ENCODE measurements at regions not wholly inside any gene's neighbourhood (a gene's known extent, or its start where the extent isn't known, plus 50 kb on each side); places are given as distances from the start of the nearest gene placed in this dataset.

GRCh38 chr12:89156340-89156739 lies 196.0 kb downstream of the DUSP6 start:
- Histone ChIP-seq H3K9me3 (replicated peaks; ENCODE audit: insufficient read depth, low read length) (no peaks in the 10 kb centered on the region), H3K4me2 (ENCODE audit: low read depth, low read length) (no peak overlapping the region), H3F3A (ENCODE audit: insufficient read depth, low read length) (no peaks in the 10 kb centered on the region), H4K20me1 (ENCODE audit: insufficient read depth, low read length) (no peaks in the 10 kb centered on the region), H2AFZ (ENCODE audit: low read length) (no peak overlapping the region), H3K9me2 (replicated peaks; ENCODE audit: insufficient read depth, low read length) (no peaks in the 10 kb centered on the region), H3K27ac (ENCODE audit: low read length) (no peak overlapping the region), H3K79me2 (ENCODE audit: low read length) (no peaks in the 10 kb centered on the region), H3K4me1 (ENCODE audit: low read length) (peaks cover 6% of the 10 kb centered on the region; the same call in 1 of the 2 replicates), H3K9ac (ENCODE audit: low read length) (no peak overlapping the region), H3K27me3 (replicated peaks; ENCODE audit: insufficient read depth, low read length) (no peaks in the 10 kb centered on the region), H3K36me3 (replicated peaks; ENCODE audit: insufficient read depth, low read length) (no peaks in the 10 kb centered on the region), H3K4me3 (ENCODE audit: low read length) (no peak overlapping the region)
- no peak for DNase-seq
- TF ChIP-seq EZH2phosphoT487 (IDR thresholded peaks at IDR 0.05; ENCODE audit: low read length) (no peak), EZH2 (optimal IDR thresholded peaks at IDR 0.05; ENCODE audit: low read depth, low read length) (no peak), CTCF (IDR thresholded peaks at IDR 0.05; ENCODE audit: low read length) (no peak)

- no peak for DNase-seq
- TF ChIP-seq EZH2phosphoT487 (IDR thresholded peaks at IDR 0.05; ENCODE audit: low read length) (no peak), EZH2 (optimal IDR thresholded peaks at IDR 0.05; ENCODE audit: low read depth, low read length) (no peak), CTCF (IDR thresholded peaks at IDR 0.05; ENCODE audit: low read length) (no peak)
- Histone ChIP-seq H3K27ac (ENCODE audit: low read length) (no peak overlapping the region), H3K9me2 (replicated peaks; ENCODE audit: insufficient read depth, low read length) (no peaks in the 10 kb centered on the region), H3K9me3 (replicated peaks; ENCODE audit: insufficient read depth, low read length) (no peaks in the 10 kb centered on the region), H4K20me1 (ENCODE audit: insufficient read depth, low read length) (no peaks in the 10 kb centered on the region), H3K4me3 (ENCODE audit: low read length) (no peak overlapping the region), H3K79me2 (ENCODE audit: low read length) (no peaks in the 10 kb centered on the region), H3K4me1 (ENCODE audit: low read length) (peaks cover 6% of the 10 kb centered on the region; the same call in 1 of the 2 replicates), H3K4me2 (ENCODE audit: low read depth, low read length) (no peak overlapping the region), H3F3A (ENCODE audit: insufficient read depth, low read length) (no peaks in the 10 kb centered on the region), H3K36me3 (replicated peaks; ENCODE audit: insufficient read depth, low read length) (no peaks in the 10 kb centered on the region), H2AFZ (ENCODE audit: low read length) (no peak overlapping the region), H3K27me3 (replicated peaks; ENCODE audit: insufficient read depth, low read length) (no peaks in the 10 kb centered on the region), H3K9ac (ENCODE audit: low read length) (no peak overlapping the region)
Measured at GRCh38 chr12:89155826-89156225, 196.5 kb downstream of the DUSP6 start.

- Histone ChIP-seq H3F3A (ENCODE audit: insufficient read depth, low read length) (no peaks in the 10 kb centered on the region), H3K27ac (ENCODE audit: low read length) (no peak overlapping the region), H3K4me1 (ENCODE audit: low read length) (no peaks in the 10 kb centered on the region), H3K79me2 (ENCODE audit: low read length) (no peaks in the 10 kb centered on the region), H3K9me2 (replicated peaks; ENCODE audit: insufficient read depth, low read length) (no peaks in the 10 kb centered on the region), H3K27me3 (replicated peaks; ENCODE audit: insufficient read depth, low read length) (no peaks in the 10 kb centered on the region), H2AFZ (ENCODE audit: low read length) (no peak overlapping the region), H3K4me2 (ENCODE audit: low read depth, low read length) (no peak overlapping the region), H3K36me3 (replicated peaks; ENCODE audit: insufficient read depth, low read length) (no peaks in the 10 kb centered on the region), H4K20me1 (ENCODE audit: insufficient read depth, low read length) (no peaks in the 10 kb centered on the region), H3K9me3 (replicated peaks; ENCODE audit: insufficient read depth, low read length) (no peaks in the 10 kb centered on the region), H3K4me3 (ENCODE audit: low read length) (no peak overlapping the region), H3K9ac (ENCODE audit: low read length) (no peak overlapping the region)
- DNase-seq, result no peak
- TF ChIP-seq EZH2phosphoT487 (IDR thresholded peaks at IDR 0.05; ENCODE audit: low read length), result no peak
- no peak for TF ChIP-seq EZH2 (optimal IDR thresholded peaks at IDR 0.05; ENCODE audit: low read depth, low read length)
- TF ChIP-seq CTCF (IDR thresholded peaks at IDR 0.05; ENCODE audit: low read length), result no peak
Measured at GRCh38 chr12:89154743-89155499, 197.4 kb downstream of the DUSP6 start.

Data from MM.1S (cell line).